ENCODE measurements at regions not wholly inside any gene's neighbourhood (a gene's known extent, or its start where the extent isn't known, plus 50 kb on each side); places are given as distances from the start of the nearest gene placed in this dataset.

- DNase-seq (ENCODE audit: low spot score) = no peak
These were observed 86.2 kb downstream of the TSPAN8 start for GRCh38 chr12:71071536-71072097.

DNA sequence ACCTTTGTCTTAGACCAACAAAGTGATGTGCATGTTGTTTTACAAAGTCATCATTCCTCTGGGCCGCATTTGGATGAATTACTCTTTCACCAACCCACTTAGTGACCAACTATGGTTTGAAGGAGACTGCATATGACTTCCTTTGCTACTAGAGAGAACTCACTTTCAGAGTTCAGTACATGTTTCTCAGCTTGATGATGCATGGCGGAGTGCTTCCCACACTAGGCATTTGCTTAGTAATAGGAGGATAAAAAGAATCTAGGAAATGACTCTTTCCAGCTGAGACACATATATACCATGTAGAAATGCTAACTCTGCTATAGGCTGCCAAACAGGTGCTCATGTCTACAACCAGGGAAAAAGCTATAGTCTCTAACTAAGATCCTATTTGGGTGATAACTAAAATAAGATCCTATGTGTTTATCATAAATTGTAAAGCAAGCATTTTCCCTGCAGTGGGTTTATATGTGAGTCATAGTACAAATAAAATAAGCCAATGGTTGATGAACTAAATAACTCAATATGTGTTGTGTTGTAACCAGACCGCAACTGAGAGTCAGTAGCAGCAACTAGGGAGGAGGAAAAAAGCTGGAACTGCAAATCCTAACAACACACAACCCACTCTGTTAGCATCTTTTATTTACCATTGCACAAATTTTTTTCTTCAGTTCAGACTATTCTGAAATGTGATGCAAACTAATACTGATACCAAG lies 87.2 kb downstream of the TSPAN8 start:
- no peak for DNase-seq (ENCODE audit: low spot score)

DNA sequence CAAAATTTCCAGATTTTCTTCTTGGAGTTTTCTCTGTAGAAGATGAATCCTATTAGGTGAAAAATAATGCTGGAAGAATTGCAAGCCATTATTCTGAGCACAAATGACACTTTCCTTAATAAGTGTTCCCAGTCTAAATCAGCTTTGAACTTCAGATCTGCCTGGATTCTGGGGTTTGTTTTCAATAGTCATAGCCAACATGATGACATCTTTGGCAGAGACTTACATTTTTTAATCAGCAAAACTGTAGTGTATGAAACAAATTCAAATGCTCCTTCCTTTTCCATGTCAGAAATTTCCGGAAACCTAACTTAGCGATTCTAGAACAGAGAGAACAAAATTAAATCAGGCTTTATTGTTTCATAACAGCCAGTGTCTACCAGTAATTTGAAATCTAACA lies 88.5 kb downstream of the TSPAN8 start:
- no peak for DNase-seq (ENCODE audit: low spot score)

DNA sequence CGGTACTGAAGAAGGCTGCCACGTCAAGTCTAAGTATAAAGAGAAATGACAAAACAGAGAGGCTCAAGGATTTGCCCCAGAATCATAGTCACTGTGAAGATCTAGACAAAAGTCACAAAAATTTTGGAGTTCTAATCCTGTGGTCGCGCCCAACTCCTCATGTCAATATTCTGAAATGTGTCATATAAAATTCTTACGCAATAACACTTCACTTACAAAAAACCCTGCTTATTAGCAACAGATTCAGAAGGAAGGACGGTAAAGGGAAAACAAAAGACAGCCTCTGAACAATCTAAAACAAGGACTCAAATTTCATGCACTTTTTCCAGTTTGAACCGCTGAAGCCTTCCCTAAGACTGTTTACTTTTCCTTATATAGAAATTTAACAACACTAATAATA lies 94.7 kb downstream of the TSPAN8 start:
- DNase-seq (ENCODE audit: low spot score) = no peak

DNA sequence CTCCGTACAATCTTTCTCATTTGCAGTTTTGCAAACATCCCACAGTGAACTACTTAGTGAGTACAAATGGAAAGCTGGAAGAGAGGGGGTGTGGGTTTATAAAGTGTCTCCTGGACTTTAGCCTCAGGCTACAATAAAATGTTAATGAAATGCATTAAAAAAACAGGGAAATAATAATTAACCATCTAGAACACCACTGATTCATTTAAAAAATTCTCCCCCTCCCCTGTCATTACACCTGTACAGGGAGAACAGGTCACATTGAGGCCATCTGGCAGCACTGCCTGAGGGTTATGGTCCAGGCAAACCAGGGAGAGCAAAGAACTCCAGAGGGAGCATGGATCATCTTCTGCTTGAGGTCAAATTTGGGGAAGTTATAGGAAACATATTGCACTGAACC lies 96.3 kb downstream of the TSPAN8 start:
- DNase-seq (ENCODE audit: low spot score) = no peak

DNA sequence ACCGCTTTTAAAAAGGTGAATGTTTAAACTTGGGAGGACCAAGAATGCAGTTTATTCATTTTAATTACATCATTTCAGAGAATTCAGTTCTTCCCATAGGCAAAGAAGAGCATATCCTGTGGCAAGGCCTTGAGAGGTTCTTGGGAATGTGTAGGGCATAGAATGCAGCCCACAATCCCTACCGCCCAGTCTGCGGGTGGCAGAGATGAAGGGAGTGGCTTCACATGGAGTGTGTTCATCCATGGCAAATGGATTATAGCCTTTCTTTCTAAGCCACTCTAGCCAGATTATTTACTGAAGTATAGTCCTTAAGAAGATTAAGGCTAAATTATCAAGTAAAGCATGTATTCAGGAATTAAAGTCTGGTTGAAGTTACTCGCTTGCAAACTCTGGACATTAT lies 97.4 kb downstream of the TSPAN8 start:
- DNase-seq (ENCODE audit: low spot score) = no peak

DNA sequence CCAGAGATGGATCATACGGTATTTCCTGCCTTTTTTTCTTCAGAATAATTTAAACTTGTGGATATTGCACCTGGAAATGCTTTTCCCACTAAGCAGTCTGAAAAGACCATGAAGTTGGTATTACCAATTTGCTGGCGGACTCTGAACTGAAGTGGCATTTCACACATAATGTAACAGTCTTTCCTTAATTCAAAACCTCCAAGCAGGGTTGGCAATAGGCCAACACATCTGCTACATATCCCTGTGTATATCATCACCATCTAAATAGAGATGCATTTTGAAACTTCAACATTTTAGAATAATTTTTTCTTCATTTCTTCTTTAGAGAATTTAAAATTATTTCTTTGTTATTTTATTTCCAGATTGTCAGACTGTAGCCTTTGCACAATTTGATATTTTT lies 100.5 kb downstream of the TSPAN8 start:
- no peak for DNase-seq (ENCODE audit: low spot score)

DNA sequence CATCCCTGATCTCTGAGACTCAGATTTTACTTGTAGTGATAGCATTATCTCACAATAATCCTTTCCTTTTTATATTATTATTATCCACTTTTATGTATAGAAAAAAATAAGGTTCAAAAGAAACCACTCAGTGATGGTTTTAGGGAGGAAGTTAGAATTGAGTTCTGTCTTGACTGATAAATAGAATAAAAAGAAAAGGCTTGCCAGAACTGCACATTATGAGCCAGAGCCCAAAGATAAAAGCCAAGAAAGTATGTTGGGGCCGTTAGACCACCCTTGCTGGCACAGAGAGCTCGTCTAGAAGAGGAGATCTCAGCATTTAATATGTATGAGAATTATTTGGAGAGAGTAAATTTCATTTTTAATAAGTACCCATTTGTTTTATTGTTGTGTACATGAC lies 103.2 kb downstream of the TSPAN8 start:
- DNase-seq (ENCODE audit: low spot score) = no peak

GRCh38 chr12:71046215-71046614 lies 111.6 kb downstream of the TSPAN8 start:
- peak; percentile 12 for DNase-seq (ENCODE audit: low spot score)

- DNase-seq (ENCODE audit: low spot score) = no peak
These were observed 112.0 kb downstream of the TSPAN8 start for GRCh38 chr12:71045781-71046180.

GRCh38 chr12:71041476-71041875 lies 116.3 kb downstream of the TSPAN8 start:
- DNase-seq (ENCODE audit: low spot score) = no peak

DNA sequence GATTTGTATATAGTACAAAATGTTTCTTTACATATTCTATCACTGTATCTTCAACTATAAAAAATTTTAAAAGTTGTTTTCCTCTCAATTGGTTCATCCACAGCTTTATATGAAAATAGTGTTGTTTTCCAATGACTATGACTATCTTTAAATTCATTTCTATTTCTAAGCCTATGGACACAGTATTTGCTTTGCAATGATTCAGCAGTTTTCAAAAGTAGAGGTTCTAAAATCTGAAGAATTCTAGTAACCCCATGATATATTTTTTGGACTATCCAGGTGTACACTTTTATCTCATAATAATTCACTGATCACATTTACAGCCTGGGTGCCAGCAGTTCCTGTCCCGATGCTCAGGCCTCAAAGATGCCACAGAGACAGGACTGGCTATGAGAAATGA lies 118.4 kb upstream of the PTPRR start:
- no peak for DNase-seq (ENCODE audit: low spot score)

GRCh38 chr12:71036526-71036925 lies 116.0 kb upstream of the PTPRR start:
- DNase-seq (ENCODE audit: low spot score) = no peak

DNA sequence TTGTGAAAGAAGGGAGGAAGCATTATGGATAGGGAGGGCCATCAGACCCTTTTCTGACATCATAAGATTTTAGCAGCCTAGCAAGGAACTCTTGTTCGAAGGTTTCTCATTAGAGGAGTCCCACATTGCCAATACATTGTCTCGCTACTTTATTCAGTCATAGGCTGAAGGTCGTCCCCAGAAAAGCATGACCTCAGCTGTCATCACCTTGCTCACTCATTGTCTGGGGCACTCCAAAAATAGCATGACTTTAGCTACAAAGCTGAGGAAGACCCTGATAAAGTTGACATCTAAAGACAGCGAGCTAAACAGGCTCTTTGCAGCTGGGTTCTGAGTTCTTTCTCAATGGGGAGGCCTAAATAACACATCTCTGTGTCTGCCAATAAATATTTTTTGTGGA lies 112.4 kb upstream of the PTPRR start:
- DNase-seq (ENCODE audit: low spot score) = no peak

DNA sequence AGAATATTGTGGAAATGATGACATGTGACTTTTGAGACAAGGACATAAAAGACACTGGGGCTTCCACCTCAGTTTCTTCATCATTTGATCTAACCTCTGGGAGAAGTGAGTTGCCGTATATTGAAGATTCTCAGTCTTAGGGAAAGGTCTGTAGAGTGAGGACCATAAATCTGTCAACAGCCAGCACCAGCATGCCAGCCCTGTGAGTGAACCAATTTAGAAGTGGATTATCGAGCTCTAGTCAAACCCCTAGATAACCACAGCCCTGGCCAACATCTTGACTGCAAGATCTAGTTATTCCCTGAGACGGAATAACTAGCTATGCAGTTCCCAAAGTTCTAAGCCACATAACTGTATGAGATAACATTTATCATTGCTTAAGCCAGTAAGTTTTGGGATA lies 108.8 kb upstream of the PTPRR start:
- no peak for DNase-seq (ENCODE audit: low spot score)

DNA sequence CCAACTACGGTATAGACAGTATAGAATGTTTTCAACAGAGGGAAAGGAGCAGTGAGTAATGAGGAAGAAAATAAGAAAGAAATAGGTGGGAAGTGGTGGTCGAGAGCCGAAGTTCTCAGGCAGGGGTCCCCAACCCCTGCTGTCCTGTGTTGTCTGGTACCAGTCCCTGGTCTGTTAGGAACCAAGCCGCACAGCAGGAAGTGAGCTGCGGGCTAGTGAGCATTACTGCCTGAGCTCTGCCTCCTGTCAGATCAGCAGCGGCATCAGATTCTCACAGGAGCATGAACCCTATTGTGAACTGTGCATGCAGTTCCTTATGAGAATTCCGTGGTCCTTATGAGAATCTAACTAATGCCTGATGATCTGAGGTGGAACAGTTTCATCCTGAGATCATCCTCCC lies 107.3 kb upstream of the PTPRR start:
- no peak for DNase-seq (ENCODE audit: low spot score)

DNA sequence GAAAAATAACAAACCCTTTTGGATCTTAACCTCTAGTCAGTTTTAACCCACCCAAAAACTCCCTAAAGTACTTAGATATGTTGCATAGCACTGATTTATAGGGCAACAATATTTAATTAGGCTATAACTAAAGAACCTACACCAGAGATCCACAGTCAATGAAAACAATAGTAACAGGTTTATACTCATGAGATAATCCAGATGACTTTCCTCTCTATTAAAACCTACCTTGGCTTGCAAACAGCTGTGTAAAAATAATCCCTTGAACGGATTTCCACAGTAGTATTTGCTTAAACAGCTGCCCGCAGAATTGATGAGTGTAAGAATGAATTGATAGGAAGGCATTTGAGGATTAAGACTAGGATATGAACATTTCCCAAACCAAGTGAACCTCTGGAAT lies 104.3 kb upstream of the PTPRR start:
- no peak for DNase-seq (ENCODE audit: low spot score)

DNA sequence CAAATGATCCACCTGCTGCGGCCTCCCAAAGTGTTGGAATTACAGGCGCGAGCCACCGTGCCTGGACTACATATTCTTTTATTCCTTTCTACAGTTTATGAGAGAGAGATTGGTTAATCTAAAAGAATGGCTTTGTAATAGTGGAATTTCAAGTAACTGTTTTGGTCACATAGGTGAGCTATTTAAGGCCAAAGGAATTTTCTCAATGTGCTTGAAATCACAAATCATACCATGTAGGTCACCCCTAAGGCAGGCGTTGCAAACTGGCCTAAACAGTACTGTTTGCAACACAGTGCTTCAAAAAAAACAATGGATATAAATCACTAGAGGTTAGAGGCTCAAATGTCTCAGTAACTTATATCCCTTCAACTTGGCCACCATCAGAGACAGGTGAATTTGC lies 103.7 kb upstream of the PTPRR start:
- no peak for DNase-seq (ENCODE audit: low spot score)

GRCh38 chr12:71021491-71021890 lies 101.0 kb upstream of the PTPRR start:
- no peak for DNase-seq (ENCODE audit: low spot score)

DNA sequence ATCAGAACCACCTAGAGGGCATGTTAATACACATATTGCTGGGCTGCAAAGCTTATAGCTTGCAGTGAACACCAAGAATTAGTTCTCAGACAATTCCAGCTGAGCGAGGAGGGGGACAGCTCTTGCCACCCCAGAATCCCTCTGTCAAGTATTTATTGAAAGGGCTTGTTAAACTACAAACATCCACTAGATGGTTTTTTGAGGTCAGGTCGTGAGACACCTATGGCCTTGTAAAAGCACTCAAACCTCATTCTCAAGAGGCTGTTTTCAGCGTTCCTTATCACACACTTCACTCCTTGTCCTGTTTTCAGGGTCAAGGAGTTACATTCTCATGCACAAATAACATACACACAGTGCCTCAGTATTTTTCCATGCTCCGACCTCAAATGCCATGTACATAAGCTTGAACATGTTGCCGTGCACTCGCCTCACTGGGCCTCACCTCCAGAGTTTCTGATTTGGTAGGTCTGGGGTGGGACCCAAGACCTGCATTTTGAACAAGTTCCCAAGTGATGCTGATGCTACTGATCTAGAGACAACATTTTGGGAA lies 98.8 kb upstream of the PTPRR start:
- no peak for DNase-seq (ENCODE audit: low spot score)

DNA sequence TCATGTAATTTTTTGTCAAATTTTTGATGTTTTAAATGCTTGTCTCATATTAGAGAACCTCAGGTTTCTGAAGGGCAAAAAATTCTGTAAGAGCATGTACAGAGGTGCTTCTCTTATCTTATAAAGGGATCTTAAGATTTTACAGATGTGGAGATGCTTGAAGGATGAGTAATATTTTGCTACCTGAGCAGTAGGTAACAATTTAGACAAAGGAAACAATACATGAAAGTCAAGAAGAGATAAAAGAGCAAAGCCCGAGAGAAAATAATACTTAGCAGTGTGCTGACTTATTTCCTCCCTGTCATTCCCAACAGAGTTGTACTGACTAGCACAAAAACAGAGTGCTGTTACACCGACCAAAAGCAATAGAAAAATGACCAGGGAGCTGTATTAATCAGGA lies 98.1 kb upstream of the PTPRR start:
- no peak for DNase-seq (ENCODE audit: low spot score)

DNA sequence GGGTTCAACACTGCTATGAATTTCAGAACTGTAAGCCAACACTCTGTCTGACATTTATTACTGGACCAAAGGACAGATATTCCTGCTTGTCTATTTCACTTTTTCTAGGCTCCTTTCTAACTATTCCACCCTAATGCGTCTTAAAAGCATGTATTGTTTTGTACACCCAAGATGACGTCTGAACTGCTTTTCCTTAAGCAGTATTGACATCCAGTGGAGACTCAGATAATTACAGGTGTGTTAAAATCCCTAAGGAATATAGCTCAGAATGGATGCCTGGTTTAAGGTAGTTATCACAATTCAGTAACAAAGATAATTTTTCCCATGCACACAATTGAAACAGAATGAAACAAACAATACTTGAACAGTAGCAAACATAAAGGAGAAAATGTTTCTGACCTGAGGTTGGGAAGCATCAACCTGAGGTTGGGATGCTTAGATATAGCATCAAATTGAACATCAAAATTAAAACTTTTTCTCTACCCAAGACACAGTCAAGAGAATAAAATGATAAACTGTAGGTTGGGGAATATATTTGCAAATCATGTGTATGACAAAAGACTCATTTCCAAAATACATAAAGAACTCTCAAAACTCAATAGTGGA lies 93.7 kb upstream of the PTPRR start:
- peak; percentile 8 for DNase-seq (ENCODE audit: low spot score)

GRCh38 chr12:71011261-71011660 lies 90.7 kb upstream of the PTPRR start:
- DNase-seq (ENCODE audit: low spot score) = no peak

GRCh38 chr12:71010143-71010479 lies 89.6 kb upstream of the PTPRR start:
- no peak for DNase-seq (ENCODE audit: low spot score)

All from AG08396 (cell line).